K562 (cell line): ENCODE measurements at regions not wholly inside any gene's neighbourhood (a gene's known extent, or its start where the extent isn't known, plus 50 kb on each side); places are given as distances from the start of the nearest gene placed in this dataset.

Experiments
- ATAC-seq: fragments of 200-7000 bp; cut with Tn5 transposase; 3 replicates; pipeline ENCODE4 v1.9.1; 2020; ENCODE audit warnings: moderate library complexity
- BruUV-seq: library from RNA; stranded (reverse); fragments of 400-500 nt; replicated peaks from 2 replicates; lab custom pipeline; 2021; lab: Mats Ljungman, UMichigan
- CTCF ChIA-PET: fragments of 300-600 bp; formaldehyde crosslinking; extraction: SDS; loops from one replicate; lab custom pipeline; 2021; ENCODE audit warnings: low intra/inter-chr PET ratio; lab: Yijun Ruan, JAX
- POLR2A ChIA-PET: fragments of 300-600, 350-650 bp; sonication (Branson Sonifier 250); formaldehyde crosslinking; extraction: SDS; loops from one replicate; lab custom pipeline; 2021; ENCODE audit warnings: antibody characterized with exemption, inconsistent platforms; lab: Yijun Ruan, JAX
- DNase-seq, 4 experiments: peaks; one replicate each; pipeline versions ENCODE4 v3.0.0 to v3.0.0-alpha.2; 2011 to 2018; ENCODE audit warnings: low spot score in 3 of 4, mixed read lengths in 3 of 4; ENCODE audit errors: extremely low read depth in 1 of 4
- FAIRE-seq: peaks from 2 replicates; lab custom pipeline; 2011; peaks lifted over from hg19 to GRCh38; lab: Jason Lieb, UNC
- H2AFZ ChIP-seq: 2 replicates; pipeline ENCODE4 v1.6.0; 2011; ENCODE audit warnings: low read depth, low read length, control low read depth, inconsistent platforms
- H3K27ac ChIP-seq: fragments of 200-600 bp; 3 replicates; pipeline ENCODE4 v1.8.0; 2011; ENCODE audit warnings: low read depth, mild to moderate bottlenecking, control low read depth, inconsistent platforms, low read length, moderate library complexity, mixed read lengths; ENCODE audit errors: extremely low read depth
- H3K27me3 ChIP-seq, 2 experiments: fragments of 300-600 bp in 1 of 2; 2 replicates in 1 of 2; 3 replicates in 1 of 2; pipeline versions ENCODE4 v1.6.0 to v1.8.0; 2011; ENCODE audit warnings: inconsistent platforms in 2 of 2, low read length in 2 of 2, mild to moderate bottlenecking in 1 of 2, mixed read lengths in 1 of 2, moderate library complexity in 1 of 2; ENCODE audit not compliant: control insufficient read depth in 2 of 2, insufficient read depth in 2 of 2
- H3K36me3 ChIP-seq: fragments of 300-600 bp; 3 replicates; pipeline ENCODE4 v1.8.0; 2011; ENCODE audit warnings: mild to moderate bottlenecking, low read length, inconsistent platforms; ENCODE audit not compliant: control insufficient read depth, insufficient read depth
- H3K4me1 ChIP-seq, 2 experiments: fragments of 200-600 bp in 1 of 2; replicated peaks in 1 of 2; 2 replicates in 1 of 2; 3 replicates in 1 of 2; pipeline versions ENCODE4 v1.5.1 to v1.8.0; 2011; ENCODE audit warnings: inconsistent platforms in 2 of 2, low read length in 2 of 2, mild to moderate bottlenecking in 1 of 2, mixed read lengths in 1 of 2, moderate library complexity in 1 of 2; ENCODE audit not compliant: control insufficient read depth in 2 of 2, insufficient read depth in 2 of 2
- H3K4me2 ChIP-seq: 2 replicates; pipeline ENCODE4 v1.6.1; 2011; ENCODE audit warnings: low read length, control low read depth, inconsistent platforms, mixed read lengths; ENCODE audit not compliant: insufficient read depth
- H3K4me3 ChIP-seq: fragments of 200-600 bp; sonication (generic), shearing (Covaris generic); 2 replicates; pipeline ENCODE4 v1.5.1; 2016; ENCODE audit warnings: control low read depth, inconsistent platforms
- H3K79me2 ChIP-seq: fragments of 200-600 bp; 3 replicates; pipeline ENCODE4 v1.8.0; 2011; ENCODE audit warnings: low read length, inconsistent platforms; ENCODE audit not compliant: control insufficient read depth, insufficient read depth
- H3K9ac ChIP-seq, 2 experiments: 2 replicates each; pipeline versions ENCODE4 v1.6.0 to v1.6.1; 2011; ENCODE audit warnings: low read depth in 2 of 2, low read length in 2 of 2, control low read depth in 1 of 2, inconsistent platforms in 1 of 2, mild to moderate bottlenecking in 1 of 2, mixed read lengths in 1 of 2; ENCODE audit not compliant: insufficient read depth in 1 of 2
- H3K9me1 ChIP-seq: one replicate; pipeline ENCODE4 v1.6.0; 2011; ENCODE audit warnings: inconsistent platforms, mild to moderate bottlenecking, low read length, moderate library complexity; ENCODE audit not compliant: control insufficient read depth, insufficient read depth
- H3K9me3 ChIP-seq: replicated peaks from 2 replicates; pipeline ENCODE4 v1.5.1; 2011; ENCODE audit warnings: low read depth, low read length, inconsistent platforms; ENCODE audit not compliant: control insufficient read depth, insufficient read depth
- H4K20me1 ChIP-seq: replicated peaks from 2 replicates; pipeline ENCODE4 v1.6.1; 2011; ENCODE audit warnings: low read length, inconsistent platforms, mixed read lengths; ENCODE audit not compliant: control insufficient read depth, insufficient read depth
- BHLHE40 ChIP-seq: IDR thresholded peaks from 2 replicates; pipeline ENCODE4 v1.6.1; 2011; ENCODE audit warnings: low read length, improper control_type of control experiment
- CLOCK ChIP-seq: fragments of 250-450 bp; sonication (Bioruptor Pico); IDR thresholded peaks from 2 replicates; pipeline ENCODE4 v1.4.0; 2020; ENCODE audit warnings: mild to moderate bottlenecking, moderate library complexity, borderline replicate concordance
- FOSL1 ChIP-seq: fragments of 200-800 bp; sonication (Bioruptor generic); conservative IDR thresholded peaks from 2 replicates; pipeline ENCODE4 v1.6.1; 2016; ENCODE audit warnings: missing genetic modification characterization, missing compliant biosample characterization
- FOXJ3 ChIP-seq: sonication (generic); formaldehyde crosslinking; IDR thresholded peaks from 2 replicates; pipeline ENCODE4 v1.4.0; 2020; ENCODE audit warnings: mild to moderate bottlenecking, missing genetic modification reagents
- FOXP4 ChIP-seq: sonication (generic); formaldehyde crosslinking; IDR thresholded peaks from 2 replicates; pipeline ENCODE4 v1.8.0; 2022; ENCODE audit warnings: mild to moderate bottlenecking, missing genetic modification reagents, borderline replicate concordance
- GABPA ChIP-seq: fragments of 200-800 bp; sonication (Bioruptor generic); conservative IDR thresholded peaks from 2 replicates; pipeline ENCODE4 v1.6.1; 2016; ENCODE audit warnings: low read depth, missing genetic modification characterization, missing compliant biosample characterization
- HMG20A ChIP-seq: fragments of 450-650 bp; formaldehyde crosslinking; conservative IDR thresholded peaks from 2 replicates; pipeline ENCODE4 v1.4.0; 2020; ENCODE audit warnings: mild to moderate bottlenecking, mixed read lengths
- HSF4 ChIP-seq: fragments of 250-450 bp; sonication (Bioruptor Pico); IDR thresholded peaks from 2 replicates; pipeline ENCODE4 v2.1.2; 2022; ENCODE audit warnings: mild to moderate bottlenecking, moderate library complexity, borderline replicate concordance
- ILF3 ChIP-seq: fragments of 450-650 bp; IDR thresholded peaks from 2 replicates; pipeline ENCODE4 v1.6.1; 2018; ENCODE audit warnings: antibody characterized with exemption, mild to moderate bottlenecking, moderate library complexity, borderline replicate concordance
- JUNB ChIP-seq: fragments of 450-650 bp; formaldehyde crosslinking; conservative IDR thresholded peaks from 2 replicates; pipeline ENCODE4 v1.4.0; 2020; ENCODE audit warnings: mild to moderate bottlenecking
- MTA1 ChIP-seq: fragments of 450-650 bp; IDR thresholded peaks from 2 replicates; pipeline ENCODE4 v1.6.1; 2017; ENCODE audit warnings: borderline replicate concordance
- OTX1 ChIP-seq: fragments of 450-650 bp; formaldehyde crosslinking; IDR thresholded peaks from 2 replicates; pipeline ENCODE4 v1.4.0; 2022; ENCODE audit warnings: mild to moderate bottlenecking
- PCBP2 ChIP-seq: fragments of 200-400 bp; formaldehyde crosslinking; IDR thresholded peaks from 2 replicates; pipeline ENCODE4 v1.6.1; 2018; ENCODE audit warnings: low read length, low read depth, mild to moderate bottlenecking, moderate library complexity; ENCODE audit not compliant: poor library complexity, severe bottlenecking
- RUNX1 ChIP-seq: sonication (generic); IDR thresholded peaks from 2 replicates; pipeline ENCODE4 v1.6.1; 2016; ENCODE audit warnings: antibody characterized with exemption, low read depth
- SOX6 ChIP-seq: fragments of 450-650 bp; IDR thresholded peaks from 2 replicates; pipeline ENCODE4 v1.6.1; 2014; ENCODE audit warnings: mild to moderate bottlenecking
- TCF7L2 ChIP-seq: fragments of 150-350 bp; IDR thresholded peaks from 2 replicates; pipeline ENCODE4 v1.6.1; 2016; ENCODE audit warnings: low read depth, mild to moderate bottlenecking, low read length, moderate library complexity
- TRIM28 ChIP-seq: fragments of 450-650 bp; IDR thresholded peaks from 2 replicates; pipeline ENCODE4 v1.6.1; 2017
- WGBS: fragments of 100-300 bp; shearing (Covaris generic); methylation state at CpG from one replicate; pipeline ENCODE4 v1.1.6; 2016; ENCODE audit warnings: low coverage, mixed read lengths; ENCODE audit not compliant: insufficient coverage; ENCODE audit errors: missing lambda C conversion rate; 5-methylcytosine and 5-hydroxymethylcytosine counted together
- in situ Hi-C: fragments of 300-500 bp; cut with MboI; formaldehyde crosslinking; loops from 4 replicates; pipeline ENCODE4 v1.15.0; 2018; ENCODE audit warnings: inconsistent platforms, mixed read lengths
- intact Hi-C: fragments of 100-400 bp; cut with micrococcal nuclease; formaldehyde crosslinking; loops from 2 replicates; pipeline ENCODE4 v1.14.2; 2022
- TF ChIP-seq, protein P1 (sequence below): fragments of 450-650 bp; formaldehyde crosslinking; IDR thresholded peaks from 2 replicates; pipeline ENCODE4 v1.4.0; 2020; ENCODE audit warnings: mild to moderate bottlenecking, moderate library complexity

DNA sequence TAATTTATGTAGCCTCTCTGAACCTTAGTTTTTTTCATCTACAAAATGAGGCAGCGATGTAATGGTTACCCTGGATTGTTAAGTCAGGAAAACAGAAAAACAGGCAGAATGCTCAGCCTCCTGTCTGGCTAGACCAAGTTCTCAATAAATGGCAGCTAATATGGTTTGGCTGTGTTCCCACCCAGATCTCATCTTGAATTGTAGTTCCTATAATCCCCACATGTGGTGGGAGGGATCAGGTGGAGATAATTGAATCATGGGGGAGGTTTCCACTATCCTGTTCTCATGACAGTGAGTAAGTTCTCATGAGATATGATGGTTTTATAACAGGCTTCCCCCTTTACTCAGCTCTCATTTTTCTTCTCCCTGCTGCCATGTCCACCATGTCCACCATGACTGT, 220.0 kb downstream of the CMPK2 start:
- intact Hi-C loops (no loop called here), in situ Hi-C loops (no loop called here)
- FAIRE-seq (no peak), DNase-seq (no peak), ATAC-seq (no peak)
- Histone ChIP-seq H3K9me3 (no peaks in the 10 kb centered on the region), H3K9ac (no peak overlapping the region), H3K9me1 (no peaks in the 10 kb centered on the region), H4K20me1 (no peaks in the 10 kb centered on the region), H3K79me2 (no peaks in the 10 kb centered on the region), H3K4me2 (no peak overlapping the region), H3K4me3 (no peak overlapping the region), H3K4me1 (no peaks in the 10 kb centered on the region), H3K36me3 (no peaks in the 10 kb centered on the region), H3K27ac (no peak overlapping the region), H3K27me3 (no peaks in the 10 kb centered on the region), H2AFZ (no peak overlapping the region)
- CTCF ChIA-PET: no interaction called here
- POLR2A ChIA-PET: no interaction called here
- no TSS peak for BruUV-seq
- TF ChIP-seq, protein P1, sequence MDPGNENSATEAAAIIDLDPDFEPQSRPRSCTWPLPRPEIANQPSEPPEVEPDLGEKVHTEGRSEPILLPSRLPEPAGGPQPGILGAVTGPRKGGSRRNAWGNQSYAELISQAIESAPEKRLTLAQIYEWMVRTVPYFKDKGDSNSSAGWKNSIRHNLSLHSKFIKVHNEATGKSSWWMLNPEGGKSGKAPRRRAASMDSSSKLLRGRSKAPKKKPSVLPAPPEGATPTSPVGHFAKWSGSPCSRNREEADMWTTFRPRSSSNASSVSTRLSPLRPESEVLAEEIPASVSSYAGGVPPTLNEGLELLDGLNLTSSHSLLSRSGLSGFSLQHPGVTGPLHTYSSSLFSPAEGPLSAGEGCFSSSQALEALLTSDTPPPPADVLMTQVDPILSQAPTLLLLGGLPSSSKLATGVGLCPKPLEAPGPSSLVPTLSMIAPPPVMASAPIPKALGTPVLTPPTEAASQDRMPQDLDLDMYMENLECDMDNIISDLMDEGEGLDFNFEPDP (CRISPR knock-in tag): no peak
- no peak for TF ChIP-seq JUNB (CRISPR knock-in tag)
- TF ChIP-seq CLOCK: no peak
- TF ChIP-seq BHLHE40: no peak
- TF ChIP-seq TCF7L2: no peak
- TF ChIP-seq RUNX1: no peak
- no peak for TF ChIP-seq GABPA (tag)
- no peak for TF ChIP-seq FOXJ3 (CRISPR knock-in tag)
- TF ChIP-seq PCBP2: no peak
- TF ChIP-seq HMG20A: no peak
- TF ChIP-seq SOX6: no peak
- no peak for TF ChIP-seq TRIM28
- TF ChIP-seq FOXP4 (CRISPR knock-in tag): no peak
- no peak for TF ChIP-seq ILF3
- TF ChIP-seq HSF4 (CRISPR knock-in tag): no peak
- no peak for TF ChIP-seq OTX1
- no peak for TF ChIP-seq FOSL1 (tag)
- no peak for TF ChIP-seq MTA1
- 5% methylated on average over 1 of the region's 1 CpG for WGBS
